SIG-M5 treated with dmso at 0.1 percent for 504 hours (cell line): ENCODE measurements at regions not wholly inside any gene's neighbourhood (a gene's known extent, or its start where the extent isn't known, plus 50 kb on each side); places are given as distances from the start of the nearest gene placed in this dataset.

Experiments
- DNase-seq: peaks from one replicate; lab custom pipeline; 2025; ENCODE audit not compliant: unreplicated experiment; lab: John Stamatoyannopoulos, UW

- DNase-seq = no peak
Observed at GRCh38 chr6:84466511-84466910, 239.1 kb upstream of the CEP162 start.

GRCh38 chr6:84464471-84464870, 237.0 kb upstream of the CEP162 start:
- no peak for DNase-seq

- DNase-seq = no peak
Observed at GRCh38 chr6:84462698-84463097, 235.3 kb upstream of the CEP162 start.

GRCh38 chr6:84461461-84461860, 234.0 kb upstream of the CEP162 start:
- no peak for DNase-seq

GRCh38 chr6:84460491-84460890, 233.0 kb upstream of the CEP162 start:
- DNase-seq = no peak

GRCh38 chr6:84459401-84459800, 232.0 kb upstream of the CEP162 start:
- no peak for DNase-seq

- no peak for DNase-seq
Observed at GRCh38 chr6:84458271-84458670, 230.8 kb upstream of the CEP162 start.

GRCh38 chr6:84457276-84457675, 229.8 kb upstream of the CEP162 start:
- DNase-seq = no peak

GRCh38 chr6:84456803-84457202, 229.4 kb upstream of the CEP162 start:
- no peak for DNase-seq

- no peak for DNase-seq
Observed at GRCh38 chr6:84455511-84456029, 228.1 kb upstream of the CEP162 start.

GRCh38 chr6:84453499-84453898, 226.1 kb upstream of the CEP162 start:
- no peak for DNase-seq

- DNase-seq = no peak
Observed at GRCh38 chr6:84450018-84450417, 222.6 kb upstream of the CEP162 start.

- DNase-seq = no peak
Observed at GRCh38 chr6:84449220-84449619, 221.8 kb upstream of the CEP162 start.

- DNase-seq = no peak
Observed at GRCh38 chr6:84448331-84448730, 220.9 kb upstream of the CEP162 start.

- no peak for DNase-seq
Observed at GRCh38 chr6:84447651-84448050, 220.2 kb upstream of the CEP162 start.

- no peak for DNase-seq
Observed at GRCh38 chr6:84445068-84445467, 217.6 kb upstream of the CEP162 start.

GRCh38 chr6:84442208-84442607, 214.8 kb upstream of the CEP162 start:
- DNase-seq = no peak

- DNase-seq = no peak
Observed at GRCh38 chr6:84441456-84441855, 214.0 kb upstream of the CEP162 start.

- DNase-seq = no peak
Observed at GRCh38 chr6:84434550-84434949, 207.1 kb upstream of the CEP162 start.

GRCh38 chr6:84432619-84433018, 205.2 kb upstream of the CEP162 start:
- no peak for DNase-seq

- peak; percentile 8 for DNase-seq
Observed at GRCh38 chr6:84428300-84428907, 201.0 kb upstream of the CEP162 start.

GRCh38 chr6:84425971-84426705, 198.7 kb upstream of the CEP162 start:
- no peak for DNase-seq

GRCh38 chr6:84424956-84425355, 197.5 kb upstream of the CEP162 start:
- DNase-seq = no peak
